ENCODE measurements at regions not wholly inside any gene's neighbourhood (a gene's known extent, or its start where the extent isn't known, plus 50 kb on each side); places are given as distances from the start of the nearest gene placed in this dataset.

- TF ChIP-seq, protein P1, sequence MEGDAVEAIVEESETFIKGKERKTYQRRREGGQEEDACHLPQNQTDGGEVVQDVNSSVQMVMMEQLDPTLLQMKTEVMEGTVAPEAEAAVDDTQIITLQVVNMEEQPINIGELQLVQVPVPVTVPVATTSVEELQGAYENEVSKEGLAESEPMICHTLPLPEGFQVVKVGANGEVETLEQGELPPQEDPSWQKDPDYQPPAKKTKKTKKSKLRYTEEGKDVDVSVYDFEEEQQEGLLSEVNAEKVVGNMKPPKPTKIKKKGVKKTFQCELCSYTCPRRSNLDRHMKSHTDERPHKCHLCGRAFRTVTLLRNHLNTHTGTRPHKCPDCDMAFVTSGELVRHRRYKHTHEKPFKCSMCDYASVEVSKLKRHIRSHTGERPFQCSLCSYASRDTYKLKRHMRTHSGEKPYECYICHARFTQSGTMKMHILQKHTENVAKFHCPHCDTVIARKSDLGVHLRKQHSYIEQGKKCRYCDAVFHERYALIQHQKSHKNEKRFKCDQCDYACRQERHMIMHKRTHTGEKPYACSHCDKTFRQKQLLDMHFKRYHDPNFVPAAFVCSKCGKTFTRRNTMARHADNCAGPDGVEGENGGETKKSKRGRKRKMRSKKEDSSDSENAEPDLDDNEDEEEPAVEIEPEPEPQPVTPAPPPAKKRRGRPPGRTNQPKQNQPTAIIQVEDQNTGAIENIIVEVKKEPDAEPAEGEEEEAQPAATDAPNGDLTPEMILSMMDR (IDR thresholded peaks at IDR 0.05; ENCODE audit: insufficient read depth, low read length), result no peak
- TF ChIP-seq GABPA (IDR thresholded peaks at IDR 0.05; ENCODE audit: low read depth), result no peak
- no peak for TF ChIP-seq POLR2AphosphoS5 (IDR thresholded peaks at IDR 0.05; ENCODE audit: low read depth)
- no peak overlapping the region for H3K27ac ChIP-seq (replicated peaks)
- no peak overlapping the region for H3K4me3 ChIP-seq (replicated peaks; ENCODE audit: insufficient read depth, low read length)
- no peak for DNase-seq (ENCODE audit: low read depth in 1 of 2, low spot score in 1 of 2)
- H3K27me3 ChIP-seq (ENCODE audit: insufficient read depth, poor library complexity, severe bottlenecking), result no peaks in the 10 kb centered on the region
These were observed 195.1 kb upstream of the VCX start for GRCh38 chrX:7647831-7648230.

DNA sequence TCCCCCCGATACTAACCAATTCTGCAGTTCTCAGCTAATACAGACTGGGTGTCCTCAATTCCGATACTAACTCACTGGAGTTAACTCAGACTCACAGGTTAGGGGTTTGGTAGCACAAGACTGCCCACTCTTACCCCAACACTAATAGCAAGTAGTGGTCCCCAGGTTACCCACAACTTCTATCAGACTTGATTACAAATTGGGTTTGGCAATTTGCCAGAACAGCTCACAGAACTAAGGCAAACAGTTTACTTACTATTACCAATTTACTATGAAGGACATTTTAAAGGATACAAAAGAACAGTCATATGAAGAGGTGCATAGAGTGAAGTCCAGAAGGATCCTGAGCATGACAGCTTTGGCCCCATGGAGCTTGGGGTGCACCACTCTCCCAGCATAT lies 201.8 kb upstream of the VCX start:
- Histone ChIP-seq H3K27me3 (ENCODE audit: insufficient read depth, poor library complexity, severe bottlenecking) (no peaks in the 10 kb centered on the region), H3K4me3 (replicated peaks; ENCODE audit: insufficient read depth, low read length) (no peak overlapping the region), H3K27ac (replicated peaks) (no peak overlapping the region)
- DNase-seq (ENCODE audit: low read depth in 1 of 2, low spot score in 1 of 2), result no peak
- TF ChIP-seq, protein P1 (IDR thresholded peaks at IDR 0.05; ENCODE audit: insufficient read depth, low read length), result no peak
- no peak for TF ChIP-seq SPI1 (IDR thresholded peaks at IDR 0.05; ENCODE audit: borderline replicate concordance, low read depth)
- no peak for TF ChIP-seq POLR2AphosphoS5 (IDR thresholded peaks at IDR 0.05; ENCODE audit: low read depth)
- TF ChIP-seq GABPA (IDR thresholded peaks at IDR 0.05; ENCODE audit: low read depth), result no peak

GRCh38 chrX:7640392-7640791 lies 202.6 kb upstream of the VCX start:
- Histone ChIP-seq H3K27ac (replicated peaks) (no peak overlapping the region), H3K27me3 (ENCODE audit: insufficient read depth, poor library complexity, severe bottlenecking) (no peaks in the 10 kb centered on the region), H3K4me3 (replicated peaks; ENCODE audit: insufficient read depth, low read length) (no peak overlapping the region)
- TF ChIP-seq, protein P1 (IDR thresholded peaks at IDR 0.05; ENCODE audit: insufficient read depth, low read length), result no peak
- TF ChIP-seq, protein P2, sequence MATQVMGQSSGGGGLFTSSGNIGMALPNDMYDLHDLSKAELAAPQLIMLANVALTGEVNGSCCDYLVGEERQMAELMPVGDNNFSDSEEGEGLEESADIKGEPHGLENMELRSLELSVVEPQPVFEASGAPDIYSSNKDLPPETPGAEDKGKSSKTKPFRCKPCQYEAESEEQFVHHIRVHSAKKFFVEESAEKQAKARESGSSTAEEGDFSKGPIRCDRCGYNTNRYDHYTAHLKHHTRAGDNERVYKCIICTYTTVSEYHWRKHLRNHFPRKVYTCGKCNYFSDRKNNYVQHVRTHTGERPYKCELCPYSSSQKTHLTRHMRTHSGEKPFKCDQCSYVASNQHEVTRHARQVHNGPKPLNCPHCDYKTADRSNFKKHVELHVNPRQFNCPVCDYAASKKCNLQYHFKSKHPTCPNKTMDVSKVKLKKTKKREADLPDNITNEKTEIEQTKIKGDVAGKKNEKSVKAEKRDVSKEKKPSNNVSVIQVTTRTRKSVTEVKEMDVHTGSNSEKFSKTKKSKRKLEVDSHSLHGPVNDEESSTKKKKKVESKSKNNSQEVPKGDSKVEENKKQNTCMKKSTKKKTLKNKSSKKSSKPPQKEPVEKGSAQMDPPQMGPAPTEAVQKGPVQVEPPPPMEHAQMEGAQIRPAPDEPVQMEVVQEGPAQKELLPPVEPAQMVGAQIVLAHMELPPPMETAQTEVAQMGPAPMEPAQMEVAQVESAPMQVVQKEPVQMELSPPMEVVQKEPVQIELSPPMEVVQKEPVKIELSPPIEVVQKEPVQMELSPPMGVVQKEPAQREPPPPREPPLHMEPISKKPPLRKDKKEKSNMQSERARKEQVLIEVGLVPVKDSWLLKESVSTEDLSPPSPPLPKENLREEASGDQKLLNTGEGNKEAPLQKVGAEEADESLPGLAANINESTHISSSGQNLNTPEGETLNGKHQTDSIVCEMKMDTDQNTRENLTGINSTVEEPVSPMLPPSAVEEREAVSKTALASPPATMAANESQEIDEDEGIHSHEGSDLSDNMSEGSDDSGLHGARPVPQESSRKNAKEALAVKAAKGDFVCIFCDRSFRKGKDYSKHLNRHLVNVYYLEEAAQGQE (IDR thresholded peaks at IDR 0.05; ENCODE audit: insufficient replicate concordance, low read depth), result no peak
- TF ChIP-seq SPI1 (IDR thresholded peaks at IDR 0.05; ENCODE audit: borderline replicate concordance, low read depth) (no peak), POLR2AphosphoS5 (IDR thresholded peaks at IDR 0.05; ENCODE audit: low read depth) (no peak), GABPA (IDR thresholded peaks at IDR 0.05; ENCODE audit: low read depth) (no peak)
- no peak for DNase-seq (ENCODE audit: low read depth in 1 of 2, low spot score in 1 of 2)

DNA sequence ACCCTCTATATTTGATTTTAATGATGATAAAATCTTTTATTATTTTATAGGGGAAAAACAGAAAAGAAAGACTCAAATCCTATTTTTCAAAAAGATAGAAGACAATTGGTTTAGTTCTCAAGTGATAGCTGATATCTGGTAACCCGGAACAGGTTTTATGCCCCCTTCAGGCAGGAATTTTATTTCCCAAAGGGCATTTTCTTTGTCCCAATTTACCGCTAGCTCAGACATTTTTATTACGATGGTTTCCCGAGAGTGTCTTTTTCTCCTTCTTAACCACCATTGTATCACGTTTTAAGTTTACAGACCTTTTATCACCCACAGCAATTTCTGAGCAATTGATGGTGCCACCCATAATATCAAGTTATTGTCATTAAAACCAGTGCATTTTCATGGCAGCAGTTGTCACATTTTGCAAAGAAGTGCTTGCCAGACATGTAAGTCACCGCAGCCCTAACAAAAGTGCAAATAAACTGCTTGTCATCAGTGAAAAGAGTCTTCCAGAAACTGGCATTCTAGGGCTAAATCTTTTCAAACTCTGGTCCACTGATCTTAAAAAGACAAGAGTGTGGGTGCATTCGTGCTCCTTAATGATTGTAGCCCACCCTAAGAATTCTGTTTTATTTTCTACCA lies 204.8 kb upstream of the VCX start:
- DNase-seq (ENCODE audit: low read depth in 1 of 2, low spot score in 1 of 2), result no peak
- Histone ChIP-seq H3K27ac (replicated peaks) (no peak overlapping the region), H3K4me3 (replicated peaks; ENCODE audit: insufficient read depth, low read length) (no peak overlapping the region), H3K27me3 (ENCODE audit: insufficient read depth, poor library complexity, severe bottlenecking) (no peaks in the 10 kb centered on the region)
- TF ChIP-seq, protein P1 (IDR thresholded peaks at IDR 0.05; ENCODE audit: insufficient read depth, low read length), result no peak
- TF ChIP-seq, protein P2 (IDR thresholded peaks at IDR 0.05; ENCODE audit: insufficient replicate concordance, low read depth), result no peak
- TF ChIP-seq POLR2AphosphoS5 (IDR thresholded peaks at IDR 0.05; ENCODE audit: low read depth), result no peak
